ENCODE measurements at regions not wholly inside any gene's neighbourhood (a gene's known extent, or its start where the extent isn't known, plus 50 kb on each side); places are given as distances from the start of the nearest gene placed in this dataset.

DNA sequence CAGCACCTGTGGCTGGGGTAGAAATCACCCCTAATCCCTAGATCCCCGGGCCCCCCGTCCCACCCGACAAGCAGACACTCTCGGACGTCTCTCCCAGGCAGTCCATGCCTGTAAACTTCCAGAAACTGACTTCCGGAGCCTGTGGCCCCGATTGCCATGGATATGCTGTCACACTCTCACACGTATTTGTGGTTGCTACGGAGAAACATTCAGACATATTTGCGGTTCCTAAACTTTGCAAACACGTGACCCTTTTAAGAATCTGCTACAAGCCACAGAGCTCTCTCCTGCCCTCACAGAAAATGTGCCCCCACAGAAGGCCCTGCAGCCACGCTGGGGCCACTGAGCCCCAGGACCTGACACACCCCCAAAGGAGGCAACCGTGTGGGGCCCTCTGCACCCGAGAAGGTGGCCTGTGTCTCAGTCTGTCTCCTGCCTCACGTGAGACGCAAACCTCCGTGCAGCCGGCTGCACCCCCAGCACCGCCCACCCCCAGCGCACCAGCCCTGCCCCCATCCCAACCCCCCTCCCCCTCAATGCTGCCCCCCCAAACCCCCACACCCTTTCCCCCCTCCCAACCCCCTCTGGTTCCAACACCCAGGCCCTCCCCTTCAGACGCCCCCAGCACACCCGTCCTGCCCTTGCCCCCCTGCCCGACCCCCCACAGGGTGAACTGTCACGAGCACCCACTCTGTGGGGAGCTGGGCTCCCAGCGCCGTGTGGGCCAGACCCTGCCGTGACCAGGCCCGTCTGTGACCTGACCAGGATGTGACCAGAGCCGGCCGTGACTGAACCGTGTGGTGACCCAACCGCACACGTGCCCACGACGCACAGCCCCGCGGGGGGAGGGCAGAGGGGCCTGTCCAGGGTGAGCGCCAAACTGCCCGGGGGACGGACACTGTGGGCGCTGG lies 66.3 kb upstream of the METRNL start:
- 88 to 91% methylated on average over 37 to 41 of the region's 41 CpGs for WGBS, 2 donors
- no peaks in the 10 kb centered on the region for H3K27me3 ChIP-seq
- TF ChIP-seq CTCF (IDR thresholded peaks at IDR 0.05): no peak
- DNase-seq: no peak
- no peak for ATAC-seq
- no peaks in the 10 kb centered on the region for H3K36me3 ChIP-seq
- H3K27ac ChIP-seq: no peak overlapping the region
- H3K4me1 ChIP-seq: no peaks in the 10 kb centered on the region
- intact Hi-C loops (cut with DNase I): no loop called here
- no peaks in the 10 kb centered on the region for H3K9me3 ChIP-seq
- no peak for FAIRE-seq
- H3K4me3 ChIP-seq: no peak overlapping the region

DNA sequence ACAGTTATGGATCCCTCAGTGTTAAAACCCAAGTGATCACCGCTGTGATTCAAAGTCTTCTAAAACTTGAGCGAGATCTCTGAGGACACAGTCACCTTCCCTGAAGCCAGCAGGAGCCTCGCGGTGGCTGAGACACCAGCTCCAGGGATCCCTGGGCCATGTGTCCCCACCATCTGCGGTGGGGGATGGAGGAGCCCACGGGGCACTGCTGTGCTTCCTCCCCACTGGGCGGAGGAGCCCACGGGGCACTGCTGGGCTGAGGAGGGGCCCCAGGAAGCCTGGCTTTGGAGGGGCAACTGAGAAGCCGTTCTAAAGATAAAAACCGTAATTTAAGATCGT lies 65.7 kb upstream of the METRNL start:
- no peak for DNase-seq
- ATAC-seq: no peak

GRCh38 chr17:83014297-83014696 lies 65.1 kb upstream of the METRNL start:
- FAIRE-seq (no peak), DNase-seq (no peak), ATAC-seq (no peak)
- Histone ChIP-seq H3K4me1 (no peaks in the 10 kb centered on the region), H3K9me3 (no peaks in the 10 kb centered on the region), H3K36me3 (no peaks in the 10 kb centered on the region), H3K27ac (no peak overlapping the region), H3K27me3 (no peaks in the 10 kb centered on the region), H3K4me3 (no peak overlapping the region)
- WGBS, 2 donors: 92 to 96% methylated on average over 14 of the region's 14 CpGs
- TF ChIP-seq CTCF (IDR thresholded peaks at IDR 0.05): no peak
- intact Hi-C loops (cut with DNase I): no loop called here

More for the DNA sequence above, 65.7 kb upstream of the METRNL start:
- no peak for TF ChIP-seq CTCF (IDR thresholded peaks at IDR 0.05)
- Histone ChIP-seq H3K9me3 (no peaks in the 10 kb centered on the region), H3K27ac (no peak overlapping the region), H3K36me3 (no peaks in the 10 kb centered on the region), H3K27me3 (no peaks in the 10 kb centered on the region), H3K4me3 (no peak overlapping the region), H3K4me1 (no peaks in the 10 kb centered on the region)
- no peak for FAIRE-seq
- intact Hi-C loops (cut with DNase I): no loop called here
- 87% methylated on average over 11 of the region's 11 CpGs for WGBS, 2 donors

DNA sequence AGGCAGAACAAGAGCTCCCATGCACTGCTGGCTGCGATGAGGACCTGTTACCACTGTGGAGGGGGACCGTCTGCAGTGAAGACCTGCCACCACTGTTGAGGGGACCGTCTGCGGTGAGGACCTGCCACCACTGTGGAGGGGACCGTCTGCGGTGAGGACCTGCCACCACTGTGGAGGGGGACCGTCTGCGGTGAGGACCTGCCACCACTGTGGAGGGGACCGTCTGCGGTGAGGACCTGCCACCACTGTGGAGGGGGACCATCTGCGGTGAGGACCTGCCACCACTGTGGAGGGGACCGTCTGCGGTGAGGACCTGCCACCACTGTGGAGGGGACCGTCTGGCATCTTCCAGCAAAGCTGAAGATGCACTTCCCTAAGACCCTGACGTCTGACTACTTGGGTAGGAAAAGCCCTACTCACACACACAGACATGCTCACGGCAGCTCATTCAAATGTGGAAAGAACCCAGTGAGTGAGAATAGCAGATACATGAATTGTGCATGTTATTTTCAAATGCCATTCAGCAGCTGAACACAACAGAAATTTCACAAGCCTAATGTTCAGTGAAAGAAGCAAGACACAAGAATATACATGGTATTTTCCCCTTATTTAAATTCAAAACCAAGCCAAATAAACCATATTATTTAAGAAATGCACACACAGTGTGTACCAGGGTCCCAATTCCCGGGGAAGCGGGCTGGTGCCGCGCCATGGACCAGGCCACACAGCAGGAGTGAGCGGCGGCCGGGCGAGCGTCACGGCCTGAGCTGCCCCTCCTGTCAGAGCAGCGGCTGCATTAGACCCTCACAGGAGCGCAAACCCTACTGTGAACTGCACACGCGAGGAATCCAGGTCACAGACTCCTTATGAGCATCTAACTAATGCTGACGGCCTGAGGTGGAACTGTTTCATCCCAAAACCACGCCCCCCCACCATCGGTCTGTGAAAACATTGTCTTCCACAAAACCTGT lies 64.2 kb upstream of the METRNL start:
- Histone ChIP-seq H3K4me3 (no peak overlapping the region), H3K27ac (no peak overlapping the region), H3K4me1 (no peaks in the 10 kb centered on the region), H3K9me3 (no peaks in the 10 kb centered on the region), H3K36me3 (no peaks in the 10 kb centered on the region), H3K27me3 (no peaks in the 10 kb centered on the region)
- 90 to 94% methylated on average over 31 to 33 of the region's 33 CpGs for whole genome bisulfite sequencing, 2 donors
- no peak for FAIRE-seq
- intact Hi-C loops (cut with DNase I): no loop called here
- ATAC-seq: no peak
- DNase-seq: no peak
- TF ChIP-seq CTCF (IDR thresholded peaks at IDR 0.05): no peak

Measured in pancreas (tissue), 10 donors.